Bone marrow (tissue), 2 donors: ENCODE measurements at regions not wholly inside any gene's neighbourhood (a gene's known extent, or its start where the extent isn't known, plus 50 kb on each side); places are given as distances from the start of the nearest gene placed in this dataset.

Experiments
- DNase-seq, 2 donors: peaks; one replicate each; lab custom pipeline; 2025; lab: John Stamatoyannopoulos, UW

GRCh38 chr7:136807598-136807997, 60.9 kb upstream of the CHRM2 start:
- no peak for DNase-seq

GRCh38 chr7:136803028-136803427, 65.4 kb upstream of the CHRM2 start:
- no peak for DNase-seq

DNA sequence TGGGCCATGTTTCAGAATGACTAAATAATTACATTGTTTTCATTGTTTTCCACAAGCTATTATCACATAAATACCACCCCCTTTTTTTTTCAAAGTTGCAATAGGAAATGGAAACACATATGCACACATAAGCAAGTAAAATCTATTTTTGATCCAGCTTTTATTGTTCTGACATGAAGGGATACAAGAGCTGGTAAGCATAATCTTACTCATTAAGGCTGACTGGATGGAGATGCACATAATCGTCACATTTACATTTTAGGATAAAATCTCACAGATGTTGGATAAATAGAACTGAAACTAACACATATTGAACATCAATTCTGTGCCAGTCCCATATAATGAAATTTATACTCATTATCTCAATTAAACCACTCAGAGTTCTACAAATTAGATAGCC, 84.5 kb upstream of the CHRM2 start:
- DNase-seq: no peak

GRCh38 chr7:136741941-136742340, 126.5 kb upstream of the CHRM2 start:
- no peak for DNase-seq

- no peak for DNase-seq
Measured at GRCh38 chr7:136728945-136729344, 139.5 kb upstream of the CHRM2 start.

DNA sequence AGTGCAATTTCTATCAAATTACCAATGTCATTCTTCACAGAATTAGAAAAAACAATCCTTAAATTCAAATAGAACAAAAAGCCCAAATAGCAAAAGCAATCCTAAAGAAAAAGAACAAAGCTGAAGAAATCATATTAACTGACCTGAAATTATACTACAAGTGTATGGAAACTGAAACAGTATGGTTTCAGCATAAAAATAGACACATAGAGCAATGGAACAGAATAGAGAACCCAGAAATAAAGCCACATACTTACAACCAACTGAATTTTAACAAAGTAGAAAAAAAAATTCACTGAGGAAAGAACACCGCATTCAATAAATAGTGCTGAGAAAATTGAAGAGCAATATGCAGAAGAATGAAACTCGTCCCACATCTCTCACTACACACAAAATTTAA, 142.0 kb upstream of the CHRM2 start:
- DNase-seq: no peak

DNA sequence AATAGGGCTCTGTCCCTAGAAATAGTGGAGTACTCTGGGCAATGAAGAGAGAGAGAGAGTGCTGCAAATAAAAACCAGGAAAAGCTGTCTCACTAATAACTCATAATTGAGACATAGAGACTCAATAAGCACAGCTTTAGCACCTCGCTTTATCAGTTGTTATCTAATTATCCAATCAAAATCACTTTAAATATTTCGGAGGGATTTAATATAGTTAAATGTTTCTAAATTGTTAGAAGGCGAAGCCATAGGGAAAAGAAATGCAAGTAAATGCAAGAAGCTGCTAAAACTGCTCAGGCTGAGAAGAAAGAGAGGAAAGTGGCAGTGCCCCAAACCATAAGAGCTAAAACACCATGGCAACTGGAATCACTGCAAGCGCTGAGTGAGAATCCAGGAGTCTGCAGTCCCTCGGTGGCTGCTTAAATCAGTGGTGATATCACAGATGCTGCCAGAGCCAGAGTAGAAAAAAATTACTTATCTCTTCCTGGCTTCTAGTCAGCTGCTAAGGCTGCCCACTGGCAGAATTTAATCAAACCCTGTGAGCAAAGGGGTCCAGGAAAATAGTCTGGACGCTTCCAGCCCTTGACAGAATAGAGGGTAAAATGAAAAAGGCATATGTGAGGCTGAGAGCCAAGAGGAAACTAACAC, 150.4 kb upstream of the CHRM2 start:
- DNase-seq: no peak

- DNase-seq: no peak
Measured at GRCh38 chr7:136714062-136714461, 154.4 kb upstream of the CHRM2 start.

GRCh38 chr7:136710751-136711150, 157.7 kb upstream of the CHRM2 start:
- no peak for DNase-seq

- DNase-seq: no peak
Measured at GRCh38 chr7:136709876-136710275, 158.6 kb upstream of the CHRM2 start.

- DNase-seq: no peak
Measured at GRCh38 chr7:136702913-136703312, 165.5 kb upstream of the CHRM2 start.

DNA sequence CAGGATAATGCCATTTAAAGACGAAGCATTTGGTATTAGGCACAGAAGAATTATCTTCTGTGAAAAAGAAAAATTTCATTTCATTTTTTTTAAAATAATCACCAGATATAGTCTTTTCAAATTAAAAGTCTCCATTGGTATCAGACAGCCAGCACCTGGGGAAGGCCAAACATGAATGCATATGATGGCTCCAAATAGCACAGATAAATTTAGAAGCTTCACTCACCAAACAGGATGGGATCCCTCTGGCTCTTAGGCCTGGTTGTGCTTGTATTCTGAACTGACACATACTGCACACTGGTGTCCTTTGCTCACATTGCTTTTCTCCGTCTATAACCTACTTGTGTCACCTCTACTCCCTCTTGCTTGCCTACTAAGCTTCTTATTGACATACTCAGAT, 169.5 kb upstream of the CHRM2 start:
- DNase-seq: no peak

DNA sequence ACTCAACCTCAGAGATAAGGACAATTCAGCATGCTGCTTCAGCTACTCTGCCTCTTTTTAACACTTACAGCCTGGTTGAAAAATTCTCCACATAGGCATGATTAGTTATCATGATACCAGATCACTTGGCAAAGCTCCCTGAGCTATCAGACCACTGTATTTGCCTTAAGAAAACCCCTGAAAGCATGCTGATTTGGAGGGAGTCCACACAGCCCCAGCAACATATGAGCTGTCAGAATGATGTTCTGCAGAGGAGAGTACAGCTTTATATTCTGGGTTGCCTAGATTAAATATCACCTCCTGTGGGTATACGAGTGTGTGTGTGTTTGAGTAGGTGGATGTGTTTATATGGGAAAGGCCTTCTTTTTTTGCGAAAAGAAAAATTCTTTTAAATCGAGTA, 170.2 kb upstream of the CHRM2 start:
- DNase-seq: no peak

GRCh38 chr7:136697271-136697670, 171.2 kb upstream of the CHRM2 start:
- DNase-seq: no peak

- no peak for DNase-seq
Measured at GRCh38 chr7:136693166-136694119, 175.0 kb upstream of the CHRM2 start.

DNA sequence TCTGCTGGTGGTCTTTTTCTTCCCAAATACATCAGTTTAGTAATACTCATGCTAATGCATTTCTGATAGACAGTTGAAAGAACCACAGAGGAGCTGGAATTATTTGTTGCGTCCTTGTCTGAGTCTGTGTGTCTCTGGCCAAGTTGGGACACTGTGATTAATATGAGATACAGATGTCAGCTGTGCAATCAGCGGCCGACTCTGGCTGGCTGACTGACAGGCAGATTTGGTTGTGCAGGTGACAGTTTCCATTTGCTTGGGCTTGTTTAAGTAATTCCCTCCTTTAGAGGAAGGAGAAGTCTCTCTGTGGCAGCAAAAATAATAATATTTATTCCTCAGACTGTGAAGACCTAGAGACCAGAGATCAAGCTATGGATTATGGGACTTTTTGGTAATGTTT, 176.2 kb upstream of the CHRM2 start:
- DNase-seq: no peak

DNA sequence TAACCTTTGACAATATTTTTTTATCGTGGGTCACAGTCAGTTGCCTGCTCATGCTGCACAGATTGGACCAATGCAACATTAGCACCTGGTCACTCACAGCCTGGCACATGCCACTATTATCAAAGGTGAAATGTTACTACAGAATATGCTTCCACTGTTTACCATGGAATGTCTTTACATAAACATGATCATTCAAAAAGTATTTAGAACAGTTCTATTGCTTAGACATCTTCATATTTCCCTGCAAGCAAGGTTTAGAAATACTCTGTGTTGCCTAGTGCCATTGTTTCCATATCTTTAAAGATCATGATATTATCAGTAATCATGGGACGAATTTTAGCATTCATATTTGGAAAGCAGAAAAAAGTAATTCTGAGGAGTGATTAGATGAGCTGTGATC, 179.9 kb upstream of the CHRM2 start:
- no peak for DNase-seq

- no peak for DNase-seq
Measured at GRCh38 chr7:136687693-136688322, 180.6 kb upstream of the CHRM2 start.

DNA sequence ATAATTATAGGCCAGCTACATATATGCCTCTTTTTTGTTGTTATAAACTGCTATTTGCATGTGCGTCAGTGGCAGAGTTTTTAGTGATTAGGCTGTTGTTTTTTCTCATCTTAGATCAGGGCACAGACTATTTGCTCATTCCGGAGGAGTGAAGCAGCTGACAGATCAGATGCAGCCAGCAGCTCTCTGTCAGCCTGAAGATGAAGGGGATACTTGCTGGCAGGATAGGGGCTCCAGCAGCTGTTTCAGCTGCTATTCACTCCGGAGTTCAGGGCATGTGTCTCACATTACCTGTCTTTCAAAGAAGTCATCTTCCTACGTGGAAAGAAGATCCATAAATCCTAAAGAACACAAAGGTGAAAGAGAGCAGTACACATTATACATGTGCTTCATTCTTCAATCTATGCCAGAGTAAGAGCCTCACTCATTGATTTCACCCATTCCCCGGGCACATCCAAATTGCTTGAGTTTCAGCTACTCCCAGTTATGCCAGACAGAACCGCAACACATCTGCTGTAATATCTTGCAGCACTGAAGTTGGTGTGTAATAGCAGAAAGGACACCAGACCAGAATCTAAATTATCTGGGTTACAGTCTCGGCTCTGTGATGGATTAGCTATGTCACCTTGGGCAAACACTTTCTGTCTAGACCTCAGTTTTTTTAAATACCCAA, 182.8 kb upstream of the CHRM2 start:
- no peak for DNase-seq

GRCh38 chr7:136677471-136678365, 190.7 kb upstream of the CHRM2 start:
- DNase-seq: no peak

GRCh38 chr7:136667584-136667983, 200.9 kb upstream of the CHRM2 start:
- no peak for DNase-seq
